IPS-NIHi11 (cell line): ENCODE measurements at regions not wholly inside any gene's neighbourhood (a gene's known extent, or its start where the extent isn't known, plus 50 kb on each side); places are given as distances from the start of the nearest gene placed in this dataset.

Source experiments
- DNase-seq: peaks from one replicate; pipeline ENCODE4 v3.0.0; 2012; ENCODE audit warnings: mixed read lengths, low spot score

GRCh38 chr18:46322941-46323340 lies 218.8 kb downstream of the HAUS1 start:
- DNase-seq = no peak

GRCh38 chr18:46324087-46324955 lies 220.1 kb downstream of the HAUS1 start:
- DNase-seq = peak; percentile 62

GRCh38 chr18:46325895-46326294 lies 221.7 kb downstream of the HAUS1 start:
- DNase-seq = no peak

GRCh38 chr18:46329736-46330246 lies 225.6 kb downstream of the HAUS1 start:
- no peak for DNase-seq

- DNase-seq = no peak
Observed at GRCh38 chr18:46331316-46331715, 227.1 kb downstream of the HAUS1 start.

- DNase-seq = no peak
Observed at GRCh38 chr18:46332286-46332801, 228.2 kb downstream of the HAUS1 start.

GRCh38 chr18:46332921-46333341 lies 228.7 kb downstream of the HAUS1 start:
- DNase-seq = no peak

GRCh38 chr18:46333431-46334135 lies 229.4 kb downstream of the HAUS1 start:
- DNase-seq = peak; percentile 85

GRCh38 chr18:46334868-46335281 lies 230.7 kb downstream of the HAUS1 start:
- DNase-seq = no peak

- DNase-seq = peak; percentile 82
Observed at GRCh38 chr18:46335534-46336101, 231.4 kb downstream of the HAUS1 start.

GRCh38 chr18:46336278-46337111 lies 232.3 kb downstream of the HAUS1 start:
- DNase-seq = no peak

GRCh38 chr18:46337271-46337670 lies 233.1 kb downstream of the HAUS1 start:
- DNase-seq = no peak

- peak; percentile 46 for DNase-seq
Observed at GRCh38 chr18:46338205-46338604, 234.0 kb downstream of the HAUS1 start.

- no peak for DNase-seq
Observed at GRCh38 chr18:46338766-46339165, 234.6 kb downstream of the HAUS1 start.

- no peak for DNase-seq
Observed at GRCh38 chr18:46340716-46341115, 236.5 kb downstream of the HAUS1 start.

GRCh38 chr18:46341986-46342525 lies 237.9 kb downstream of the HAUS1 start:
- DNase-seq = no peak

GRCh38 chr18:46343456-46343855 lies 239.3 kb downstream of the HAUS1 start:
- no peak for DNase-seq

- DNase-seq = peak; percentile 59
Observed at GRCh38 chr18:46343931-46344372, 239.8 kb downstream of the HAUS1 start.

GRCh38 chr18:46344416-46345180 lies 240.4 kb downstream of the HAUS1 start:
- DNase-seq = no peak

GRCh38 chr18:46345181-46345465 lies 240.9 kb downstream of the HAUS1 start:
- no peak for DNase-seq

- no peak for DNase-seq
Observed at GRCh38 chr18:46346213-46346612, 242.0 kb downstream of the HAUS1 start.
